Right lobe of liver (tissue), 4 donors: ENCODE measurements at regions not wholly inside any gene's neighbourhood (a gene's known extent, or its start where the extent isn't known, plus 50 kb on each side); places are given as distances from the start of the nearest gene placed in this dataset.

Source experiments
- POLR2A ChIP-seq: fragments of 450-650 bp; IDR thresholded peaks from one replicate; pipeline ENCODE4 v1.6.1; 2017; ENCODE audit warnings: antibody characterized with exemption, mild to moderate bottlenecking
- TF ChIP-seq, protein P1 (sequence below), 4 donors: fragments of 200-600 bp in 3 of 4; fragments of 450-650 bp in 1 of 4; IDR thresholded peaks; one replicate each; pipeline versions ENCODE4 v1.5.1 to v1.8.0; 2016 to 2022; ENCODE audit warnings: antibody characterized with exemption in 4 of 4, mild to moderate bottlenecking in 2 of 4
- donor health status: DM: no; HTN: no; CAD: no.
- donor health status: DM: no; HTN: no; CAD: no.
- donor health status: DM: no; HTN: yes; CAD: no.

DNA sequence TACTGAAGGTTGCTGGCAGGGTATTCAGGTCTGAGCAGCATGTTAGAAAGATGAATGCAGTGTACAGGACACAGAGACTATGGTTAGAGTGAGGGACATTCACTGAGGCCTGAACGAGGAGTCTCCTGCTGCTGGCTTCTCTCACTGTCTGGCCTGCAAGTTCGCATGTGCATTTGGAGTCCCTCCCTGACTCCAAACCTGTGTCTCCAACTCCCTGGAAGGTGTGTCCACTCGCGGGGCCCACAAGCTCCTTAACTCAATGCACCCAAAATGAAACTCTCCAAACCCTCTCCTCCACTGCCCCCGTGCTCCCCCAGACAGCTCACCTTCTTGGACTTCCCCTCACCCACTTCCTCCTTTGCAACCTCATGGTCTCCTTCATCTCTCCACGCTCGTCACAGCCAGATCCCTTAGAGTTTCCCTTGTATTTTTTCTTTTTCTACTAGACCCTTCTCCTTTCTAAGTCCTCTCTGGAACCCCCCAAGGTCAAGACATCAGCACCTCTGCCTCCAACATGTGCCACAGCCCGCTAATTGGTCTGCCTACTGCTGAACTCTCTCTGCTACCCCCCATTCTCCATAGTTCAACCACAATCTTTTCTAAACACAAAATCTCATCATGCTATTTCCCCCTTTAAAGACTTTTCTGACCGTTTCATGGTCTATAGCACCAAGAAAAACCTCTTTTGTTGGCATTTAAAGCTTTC, 58.3 kb downstream of the HES1 start:
- TF ChIP-seq, protein P1, sequence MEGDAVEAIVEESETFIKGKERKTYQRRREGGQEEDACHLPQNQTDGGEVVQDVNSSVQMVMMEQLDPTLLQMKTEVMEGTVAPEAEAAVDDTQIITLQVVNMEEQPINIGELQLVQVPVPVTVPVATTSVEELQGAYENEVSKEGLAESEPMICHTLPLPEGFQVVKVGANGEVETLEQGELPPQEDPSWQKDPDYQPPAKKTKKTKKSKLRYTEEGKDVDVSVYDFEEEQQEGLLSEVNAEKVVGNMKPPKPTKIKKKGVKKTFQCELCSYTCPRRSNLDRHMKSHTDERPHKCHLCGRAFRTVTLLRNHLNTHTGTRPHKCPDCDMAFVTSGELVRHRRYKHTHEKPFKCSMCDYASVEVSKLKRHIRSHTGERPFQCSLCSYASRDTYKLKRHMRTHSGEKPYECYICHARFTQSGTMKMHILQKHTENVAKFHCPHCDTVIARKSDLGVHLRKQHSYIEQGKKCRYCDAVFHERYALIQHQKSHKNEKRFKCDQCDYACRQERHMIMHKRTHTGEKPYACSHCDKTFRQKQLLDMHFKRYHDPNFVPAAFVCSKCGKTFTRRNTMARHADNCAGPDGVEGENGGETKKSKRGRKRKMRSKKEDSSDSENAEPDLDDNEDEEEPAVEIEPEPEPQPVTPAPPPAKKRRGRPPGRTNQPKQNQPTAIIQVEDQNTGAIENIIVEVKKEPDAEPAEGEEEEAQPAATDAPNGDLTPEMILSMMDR (IDR thresholded peaks at IDR 0.05) = no peak
- no peak for TF ChIP-seq POLR2A
